ENCODE measurements at regions not wholly inside any gene's neighbourhood (a gene's known extent, or its start where the extent isn't known, plus 50 kb on each side); places are given as distances from the start of the nearest gene placed in this dataset.
"Not testable (repeated sequence)": the region's sequence is repeated elsewhere in the genome, so short reads cannot be mapped to it uniquely, and the experiment has no call there.

DNA sequence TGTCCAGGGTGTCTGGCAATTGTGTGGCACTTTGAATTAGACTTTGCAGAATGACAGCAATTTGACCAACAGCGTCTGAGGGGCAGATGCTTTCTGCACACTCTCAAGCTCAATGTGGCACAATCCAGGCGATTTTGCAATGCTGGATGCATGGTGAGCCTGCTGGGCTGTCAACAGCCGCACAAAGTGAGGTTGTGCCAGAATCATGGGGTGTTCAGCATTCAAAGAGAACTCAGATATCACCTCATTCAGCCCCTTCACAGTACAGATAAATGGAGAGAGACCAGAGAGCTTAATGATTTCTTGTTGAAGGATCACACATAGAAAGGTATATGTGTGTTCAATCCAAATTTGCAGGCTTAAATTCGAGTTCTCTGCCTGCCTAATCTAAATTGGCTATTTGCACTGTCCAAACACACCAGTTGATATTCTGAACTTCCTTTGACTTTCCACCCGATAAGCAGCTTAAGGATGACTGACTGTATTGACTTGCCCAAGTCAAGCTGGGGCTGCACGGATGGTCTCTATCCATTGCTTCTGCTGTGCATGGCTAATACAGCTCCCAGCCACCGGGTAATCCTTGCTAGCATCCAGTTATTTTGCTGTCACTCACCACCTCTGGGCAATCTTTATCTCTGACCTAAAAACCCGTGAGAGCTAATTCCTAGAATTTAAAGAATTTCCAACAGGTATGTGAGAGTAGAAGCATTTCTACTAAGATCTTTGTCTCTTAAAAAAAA lies 157.9 kb upstream of the TAS2R1 start:
- DNase-seq (ENCODE audit: low spot score), result no peak

DNA sequence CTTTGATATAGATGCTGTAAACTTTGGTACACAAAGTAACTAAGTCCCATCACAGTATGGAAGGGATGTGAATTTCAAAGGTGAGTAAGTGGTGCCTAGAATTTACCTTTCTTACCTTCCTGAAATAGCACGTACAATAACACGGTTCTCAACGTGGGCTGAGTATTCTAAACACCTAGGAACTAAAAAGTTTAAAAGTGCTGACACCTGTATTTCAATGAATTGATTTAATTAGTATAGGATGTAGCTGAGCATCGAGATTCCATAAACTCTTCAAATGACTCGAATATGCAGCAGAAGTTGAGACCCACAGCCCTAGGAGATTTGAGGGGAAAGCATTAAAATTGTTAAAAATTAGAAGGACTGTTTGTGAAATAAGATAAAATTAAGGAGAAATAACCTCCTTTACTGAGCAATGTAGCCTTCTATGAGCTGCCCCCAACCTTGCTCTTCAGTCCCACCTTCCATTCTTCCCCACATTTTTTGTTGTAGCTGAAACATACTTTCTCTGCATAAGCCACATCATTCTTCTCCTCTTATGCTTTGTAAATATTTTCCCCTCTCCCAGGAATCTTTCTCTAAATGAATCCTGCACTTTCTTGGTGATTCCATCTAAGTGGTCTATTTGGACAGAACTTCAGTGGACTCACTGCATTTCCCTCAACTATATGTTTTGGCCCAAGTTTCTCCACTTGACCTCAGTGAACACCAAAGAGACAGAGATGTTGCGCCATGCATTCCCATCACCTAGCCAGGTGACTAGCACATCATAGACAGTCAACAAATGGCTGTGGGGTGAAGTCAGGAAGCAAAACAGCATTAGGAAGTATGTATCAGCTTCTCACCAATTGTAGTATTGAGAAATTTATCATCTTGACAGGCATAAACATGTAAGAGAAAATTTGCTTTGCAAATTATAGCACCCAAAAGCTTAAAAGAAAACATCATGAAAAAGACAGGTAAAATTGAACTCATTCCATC lies 156.5 kb upstream of the TAS2R1 start:
- DNase-seq (ENCODE audit: low spot score), result no peak

DNA sequence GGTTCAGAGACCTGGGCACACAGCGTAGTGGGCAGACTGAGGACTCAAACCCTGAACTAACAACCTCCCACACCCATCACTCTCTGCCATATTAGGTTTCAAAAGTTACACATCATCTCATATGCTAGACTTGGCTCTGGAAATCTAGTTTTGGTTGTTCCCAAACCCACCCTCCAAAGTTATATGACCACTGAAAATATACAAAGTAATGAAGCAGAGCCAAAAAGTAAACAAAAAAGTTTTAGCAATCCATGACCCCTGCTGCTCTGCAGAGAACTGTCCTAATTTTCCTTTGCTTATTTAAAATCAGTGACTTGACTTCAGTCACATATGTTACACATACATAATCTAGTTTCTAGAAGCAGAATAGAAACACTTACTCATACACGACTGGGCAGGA lies 155.6 kb upstream of the TAS2R1 start:
- DNase-seq (ENCODE audit: low spot score), result no peak

DNA sequence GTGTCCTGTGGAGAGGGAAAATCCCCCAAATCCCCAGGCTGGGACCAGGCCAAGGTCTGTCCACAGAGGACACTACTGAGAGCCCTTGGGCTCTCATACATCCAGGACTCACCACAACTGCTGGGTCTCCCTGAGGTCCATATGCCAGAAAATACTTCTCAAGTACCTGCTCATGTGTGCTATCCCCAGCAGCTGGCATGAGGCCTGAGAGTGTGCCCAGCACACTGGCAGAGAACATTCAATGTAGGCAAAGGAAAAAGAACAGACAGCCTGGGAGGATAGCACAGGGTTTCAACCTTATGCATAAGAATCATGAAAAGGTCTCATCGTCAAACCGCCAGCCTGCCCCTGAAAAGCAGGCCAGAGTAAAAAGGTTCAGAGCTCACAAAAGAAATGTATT lies 154.1 kb upstream of the TAS2R1 start:
- DNase-seq (ENCODE audit: low spot score), result no peak

DNA sequence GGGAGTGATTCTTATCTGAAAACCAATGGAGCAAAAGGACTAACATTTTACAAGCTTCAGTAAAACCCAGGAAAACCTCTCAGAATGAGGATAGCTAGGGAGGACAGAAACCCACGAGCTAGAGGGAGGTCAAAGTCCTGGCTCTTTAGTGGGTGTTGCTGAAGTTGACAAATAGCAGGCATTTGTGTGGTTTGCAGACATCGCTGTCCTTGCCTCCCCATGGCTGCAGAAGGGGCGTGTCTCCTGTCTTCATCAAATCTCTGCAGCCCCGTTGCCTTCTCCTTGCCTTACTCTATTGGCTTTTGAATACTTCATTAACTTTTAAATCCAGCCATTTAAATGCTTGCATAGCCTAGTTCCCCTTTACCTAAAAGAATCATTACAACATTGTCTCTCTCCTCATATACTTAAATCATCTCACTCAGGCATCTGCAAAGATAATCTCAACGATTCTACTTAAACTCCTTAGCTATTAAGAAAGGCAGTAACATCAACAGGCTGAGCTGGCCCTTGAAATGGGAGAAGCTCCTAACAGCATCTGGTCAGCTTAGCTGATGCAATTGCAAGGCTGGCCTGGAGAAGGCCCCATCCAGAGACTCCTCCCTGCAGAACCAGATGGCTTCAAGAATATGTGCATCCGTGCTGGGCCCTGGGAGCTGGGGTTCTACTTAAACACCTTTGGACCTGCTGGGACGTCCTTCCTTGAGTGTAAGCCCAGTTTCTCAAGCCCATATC lies 152.8 kb upstream of the TAS2R1 start:
- no peak for DNase-seq (ENCODE audit: low spot score)

DNA sequence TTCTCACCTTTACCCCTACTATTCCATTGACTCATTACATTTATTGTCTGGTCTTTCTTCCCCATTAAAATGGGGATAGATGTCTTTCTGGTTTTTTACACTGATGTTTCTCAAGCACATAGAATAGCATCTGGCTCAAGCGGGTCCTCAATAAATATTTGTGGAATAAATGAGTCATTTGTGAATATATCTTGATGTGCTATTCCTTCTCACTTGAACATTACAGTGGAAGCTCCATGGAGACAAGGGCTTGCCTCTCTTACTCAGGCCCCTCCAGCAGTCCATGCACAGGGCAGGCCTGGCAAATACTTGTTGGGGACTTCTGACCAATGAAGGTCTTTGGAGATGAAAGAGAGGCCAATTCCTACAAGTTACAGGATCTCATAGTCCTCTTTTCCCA lies 151.7 kb upstream of the TAS2R1 start:
- no peak for DNase-seq (ENCODE audit: low spot score)

DNA sequence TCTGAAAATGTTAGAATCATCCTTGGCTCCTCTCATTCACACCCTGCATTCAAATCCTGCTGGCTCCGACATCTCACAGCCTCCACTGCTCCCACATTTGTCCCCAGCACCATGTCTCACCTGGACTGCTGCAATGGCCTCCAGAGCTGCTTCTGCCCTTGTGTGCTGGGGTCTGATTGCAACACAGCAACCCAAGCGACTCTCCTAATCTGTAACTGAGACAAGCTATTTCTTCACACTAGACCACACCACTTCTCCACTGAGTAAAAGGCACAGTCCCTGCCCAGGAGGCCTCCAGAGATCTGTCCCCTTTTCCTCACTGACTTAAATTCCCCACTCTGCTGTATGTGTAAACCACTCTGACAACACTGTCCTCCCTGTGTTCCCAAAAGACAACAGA lies 151.1 kb upstream of the TAS2R1 start:
- no peak for DNase-seq (ENCODE audit: low spot score)

DNA sequence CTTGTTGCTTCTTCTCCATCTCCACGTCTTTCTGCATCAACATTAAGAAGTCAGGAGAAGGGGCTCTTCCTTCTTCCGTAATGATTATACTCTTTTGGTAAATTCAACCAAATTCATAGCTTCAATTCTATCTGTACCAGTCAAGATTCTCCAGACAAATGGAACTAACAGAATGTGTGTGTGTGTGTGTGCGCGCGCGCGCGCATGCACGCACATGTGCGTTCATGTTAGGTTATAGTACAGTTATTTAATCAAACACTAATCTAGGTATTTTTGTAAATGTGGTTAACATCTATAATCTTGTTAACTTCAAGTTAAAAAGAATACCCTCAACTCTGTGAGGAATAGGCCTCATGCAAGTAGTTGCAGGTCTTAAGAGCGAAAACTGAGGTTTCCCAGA lies 150.3 kb upstream of the TAS2R1 start:
- no peak for DNase-seq (ENCODE audit: low spot score)

DNA sequence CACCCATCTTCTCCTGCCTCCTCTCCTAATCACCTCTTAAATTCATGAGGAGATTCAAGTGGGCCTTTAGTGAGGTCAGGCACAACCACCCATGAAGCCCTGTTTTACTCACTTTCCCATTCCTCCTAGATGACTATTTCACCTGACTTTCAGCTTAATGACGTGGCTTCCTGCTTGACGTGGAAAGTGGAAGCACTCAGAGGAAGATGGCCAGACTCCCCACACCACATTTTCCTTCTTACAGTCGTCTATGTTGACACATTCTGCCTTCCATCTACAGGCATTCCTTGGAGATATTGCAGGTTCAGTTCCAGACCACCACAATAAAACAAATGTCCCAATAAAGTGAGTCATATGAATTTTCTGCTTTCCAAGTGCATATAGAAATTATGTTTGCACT lies 146.4 kb upstream of the TAS2R1 start:
- DNase-seq (ENCODE audit: low spot score), result no peak

DNA sequence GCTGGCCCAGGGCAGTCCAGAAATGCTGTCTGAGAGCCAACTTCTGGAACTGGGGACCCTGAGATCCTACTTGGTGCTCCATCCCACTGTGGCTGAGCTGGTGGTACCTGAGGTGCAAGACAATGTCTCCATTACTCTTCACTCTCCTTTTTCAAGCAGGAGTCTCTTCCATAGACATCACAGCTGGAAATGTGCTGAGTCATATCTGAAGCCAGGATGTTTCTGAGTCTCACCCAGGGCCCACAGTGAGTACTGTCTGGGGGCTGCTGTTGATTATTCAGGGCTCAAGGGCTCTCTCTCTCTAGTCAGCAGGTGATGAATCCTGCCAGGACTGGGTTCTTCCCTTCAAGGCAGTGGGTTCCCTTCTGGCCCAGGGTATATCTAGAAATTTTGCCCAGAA lies 145.2 kb upstream of the TAS2R1 start:
- no peak for DNase-seq (ENCODE audit: low spot score)

DNA sequence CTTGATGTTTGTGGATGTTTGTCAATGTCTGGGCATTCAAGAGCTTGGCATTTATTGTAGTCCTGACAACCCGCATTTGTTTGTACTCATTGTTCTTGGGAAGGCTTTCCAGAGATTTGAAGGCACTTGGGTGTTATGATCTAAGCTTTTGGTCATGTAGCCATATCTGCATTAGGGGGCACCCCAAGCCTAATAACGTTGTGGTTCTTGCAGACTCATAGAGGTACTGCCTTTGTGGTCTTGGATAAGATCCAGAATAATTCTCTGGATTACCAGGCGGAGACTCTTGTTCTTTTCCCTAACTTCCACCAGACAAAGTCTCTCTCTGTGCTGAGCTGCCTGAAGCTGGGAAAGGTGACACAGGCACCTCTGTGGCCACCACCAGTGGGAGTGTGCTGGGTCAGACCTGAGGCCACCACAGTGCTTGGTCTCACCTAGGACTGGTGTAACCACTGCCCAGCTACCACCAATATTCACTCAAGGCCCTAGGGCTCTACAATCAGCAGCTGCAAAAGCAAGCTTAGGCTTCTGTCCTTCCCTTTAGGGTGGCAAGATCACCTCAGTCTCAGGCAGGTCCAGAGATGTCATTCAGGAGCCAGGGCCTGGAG lies 144.4 kb upstream of the TAS2R1 start:
- DNase-seq (ENCODE audit: low spot score), result no peak

DNA sequence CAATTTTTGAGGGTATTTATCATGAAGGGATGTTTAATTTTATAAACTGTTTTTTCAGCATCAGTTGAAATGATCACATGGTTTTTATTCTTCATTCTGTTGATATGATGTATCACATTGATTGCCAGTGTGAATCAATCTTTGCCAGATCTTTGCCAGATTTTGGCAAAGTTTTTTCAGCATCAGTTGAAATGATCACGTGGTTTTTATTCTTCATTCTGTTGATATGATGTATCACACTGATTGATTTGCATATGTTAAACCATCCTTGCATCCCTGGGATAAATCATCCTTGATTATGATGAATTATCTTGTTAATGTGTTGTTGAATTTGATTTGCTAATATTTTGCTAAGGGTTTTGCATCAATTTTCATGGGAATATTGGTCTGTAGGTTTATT lies 140.9 kb upstream of the TAS2R1 start:
- DNase-seq (ENCODE audit: low spot score), result no peak

DNA sequence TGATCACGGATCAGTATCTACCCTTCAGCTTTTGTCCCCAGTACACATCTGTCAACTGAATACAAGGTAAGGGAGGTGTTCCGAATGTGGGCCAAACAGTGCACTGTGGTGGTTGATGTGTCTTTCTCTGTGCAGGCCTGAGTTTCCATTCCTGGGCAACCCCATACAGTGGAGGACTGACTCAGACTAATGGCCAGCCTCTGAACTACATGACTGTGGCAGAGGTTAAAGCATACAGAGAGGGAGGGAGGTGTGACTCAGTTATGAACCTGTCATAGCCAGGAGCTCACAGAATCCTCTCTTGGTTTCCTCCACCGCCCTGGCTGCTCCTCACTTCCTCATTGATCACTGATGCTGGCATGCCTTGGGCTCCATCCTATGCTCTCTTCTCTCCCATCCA lies 136.4 kb upstream of the TAS2R1 start:
- DNase-seq (ENCODE audit: low spot score), result no peak

DNA sequence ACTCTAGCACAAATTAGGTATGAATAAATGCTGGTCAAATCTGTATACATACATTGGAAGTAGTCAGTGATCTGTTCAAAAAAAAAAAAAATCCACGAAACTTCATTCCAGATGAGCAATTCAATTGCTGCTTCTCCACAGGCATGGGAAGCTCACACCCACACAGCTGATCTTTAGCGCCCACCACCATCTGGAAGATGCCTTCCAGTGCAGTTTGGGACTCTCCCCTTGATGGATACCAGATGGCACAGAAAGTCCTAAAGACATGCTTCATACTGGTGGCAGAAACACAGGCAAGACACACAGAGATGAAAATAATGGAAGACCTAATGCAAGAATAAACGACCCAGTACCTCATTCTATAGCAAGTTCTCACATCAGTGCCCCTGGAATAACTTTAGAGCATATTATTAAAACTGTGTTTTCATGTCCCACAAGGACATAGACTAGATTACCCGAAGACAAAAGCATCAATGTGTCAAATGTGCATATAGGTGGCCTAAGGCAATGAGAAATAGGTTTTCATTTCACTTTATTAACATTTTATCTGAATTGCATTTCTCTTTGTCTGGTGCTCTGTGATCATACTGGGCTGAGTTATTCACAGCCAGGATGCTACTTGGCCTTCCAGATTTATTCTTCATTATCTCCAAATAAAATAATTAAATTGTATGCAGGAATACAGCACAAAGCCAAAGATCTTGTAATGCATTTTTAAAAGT lies 135.4 kb upstream of the TAS2R1 start:
- no peak for DNase-seq (ENCODE audit: low spot score)

DNA sequence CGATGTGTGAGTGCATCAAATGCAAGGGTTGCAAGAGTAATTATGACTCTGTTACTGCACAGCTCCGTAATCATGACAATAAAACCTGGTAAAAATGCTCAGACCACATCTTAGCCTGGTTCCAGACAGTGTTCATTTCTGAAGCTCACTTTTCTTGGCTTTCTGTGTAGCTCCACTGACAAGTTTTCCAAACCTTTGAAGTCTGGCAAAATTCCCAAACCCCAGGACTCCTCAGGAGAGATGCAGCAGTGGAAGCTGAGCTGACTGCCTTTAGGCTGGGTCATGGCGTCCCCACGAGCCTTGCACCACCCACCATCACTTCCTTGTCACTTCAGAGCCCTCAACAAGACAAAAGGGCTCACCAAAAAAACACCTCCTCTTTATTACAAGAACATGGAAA lies 131.6 kb upstream of the TAS2R1 start:
- DNase-seq (ENCODE audit: low spot score), result no peak

DNA sequence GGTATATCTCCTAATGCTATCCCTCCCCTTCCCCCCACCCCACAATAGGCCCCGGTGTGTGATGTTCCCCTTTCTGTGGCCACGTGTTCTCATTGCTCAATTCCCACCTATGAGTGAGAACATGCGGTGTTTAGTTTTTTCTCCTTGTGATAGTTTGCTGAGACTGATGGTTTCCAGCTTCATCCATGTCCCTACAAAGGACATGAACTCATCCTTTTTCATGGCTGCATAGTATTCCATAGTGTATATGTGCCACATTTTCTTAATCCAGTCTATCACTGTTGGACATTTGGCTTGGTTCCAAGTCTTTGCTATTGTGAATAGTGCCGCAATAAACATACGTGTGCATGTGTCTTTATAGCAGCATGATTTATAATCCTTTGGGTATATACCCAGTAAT lies 122.5 kb upstream of the TAS2R1 start:
- not testable (repeated sequence) for DNase-seq (ENCODE audit: low spot score)

DNA sequence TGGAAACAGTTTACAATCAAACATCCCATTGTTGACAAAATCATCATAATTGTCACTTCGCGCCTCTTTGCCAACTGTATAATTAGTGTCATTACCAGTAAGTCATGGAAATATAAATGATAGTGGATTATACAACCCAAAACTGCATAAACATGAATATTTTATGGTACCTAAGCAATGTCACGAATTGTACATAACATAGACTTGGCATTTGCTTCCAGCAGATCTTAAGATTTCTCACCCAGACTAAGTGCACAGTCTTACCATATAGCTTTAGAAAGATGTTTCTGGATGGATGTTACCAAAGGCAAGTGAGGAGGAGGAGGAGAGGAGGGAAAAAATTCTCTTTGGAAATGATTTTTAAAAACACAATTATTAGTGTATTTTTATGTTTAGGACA lies 113.4 kb upstream of the TAS2R1 start:
- no peak for DNase-seq (ENCODE audit: low spot score)

DNA sequence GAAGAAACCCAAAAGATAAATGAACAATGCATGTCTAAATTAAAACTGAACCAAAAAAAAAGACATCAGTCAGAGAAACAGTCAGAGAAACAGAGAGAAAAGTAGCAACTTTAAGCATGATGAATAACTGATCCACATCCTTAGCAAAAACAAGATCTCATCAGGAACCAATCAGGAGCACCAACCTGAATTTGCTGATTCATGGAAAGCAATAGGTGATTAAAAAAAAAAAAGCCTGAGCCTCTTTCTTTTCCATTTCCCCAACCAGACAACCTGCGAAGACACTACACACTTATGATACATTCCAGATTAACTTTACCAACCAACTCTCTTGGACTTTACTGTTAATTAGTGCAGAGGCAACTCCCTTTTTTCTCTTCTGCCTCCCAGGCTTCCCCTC lies 112.7 kb upstream of the TAS2R1 start:
- DNase-seq (ENCODE audit: low spot score), result no peak

DNA sequence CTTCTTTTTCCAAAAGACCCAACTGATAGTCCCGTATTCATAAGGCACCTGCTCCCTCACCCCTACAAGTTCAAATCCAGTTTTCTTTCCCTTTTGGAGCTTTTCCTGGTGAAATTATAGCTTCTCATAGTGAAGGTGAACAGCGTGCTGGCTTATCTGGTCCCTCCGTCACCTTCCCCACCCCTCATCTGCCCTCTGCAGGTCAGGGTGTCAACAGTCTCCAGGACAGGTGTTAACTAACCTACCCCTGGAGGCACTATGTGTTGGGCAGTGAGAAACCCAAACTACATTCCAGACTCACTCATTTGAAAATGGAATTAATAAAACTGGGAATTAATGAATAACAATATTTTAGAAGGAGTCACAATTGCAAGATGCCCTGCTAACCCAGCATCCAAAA lies 109.0 kb upstream of the TAS2R1 start:
- DNase-seq (ENCODE audit: low spot score), result no peak

DNA sequence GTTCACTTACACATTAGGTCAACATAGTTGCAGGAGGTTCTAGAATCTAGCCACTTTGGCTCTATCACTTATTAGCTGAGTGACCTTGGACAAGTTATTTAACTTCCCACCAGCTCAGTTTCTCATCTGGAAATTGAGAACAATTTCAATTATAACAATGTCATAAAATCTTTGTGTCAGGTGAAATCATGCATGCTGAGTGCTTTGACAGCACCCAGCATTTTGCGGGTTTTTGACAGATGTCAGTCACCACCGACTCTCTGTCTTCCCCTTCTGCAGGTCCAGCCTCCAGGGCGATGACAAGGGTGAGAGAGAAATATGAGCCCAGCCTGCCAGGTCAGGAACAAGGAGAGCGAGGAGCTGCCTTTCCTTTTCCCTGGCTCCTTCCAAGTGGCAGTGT lies 107.1 kb upstream of the TAS2R1 start:
- no peak for DNase-seq (ENCODE audit: low spot score)

DNA sequence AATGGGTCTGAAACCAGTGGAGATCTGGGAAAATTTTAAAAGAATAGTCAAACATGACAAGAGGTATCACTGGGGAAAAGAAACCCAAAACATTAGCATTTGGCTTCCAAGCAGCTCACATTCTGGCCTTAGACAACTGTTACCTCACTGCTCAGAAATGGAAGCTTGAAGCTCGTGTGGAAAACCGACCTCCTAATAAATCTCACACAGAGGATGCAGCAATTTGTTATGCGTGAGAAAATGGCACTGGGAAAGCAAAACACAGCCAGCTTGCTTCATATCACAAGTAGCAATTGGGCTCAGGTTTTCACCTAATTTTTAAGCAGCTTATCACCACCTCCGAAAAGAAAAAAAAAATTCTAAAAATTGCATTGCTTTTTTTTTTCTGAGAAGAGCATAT lies 103.3 kb upstream of the TAS2R1 start:
- no peak for DNase-seq (ENCODE audit: low spot score)

DNA sequence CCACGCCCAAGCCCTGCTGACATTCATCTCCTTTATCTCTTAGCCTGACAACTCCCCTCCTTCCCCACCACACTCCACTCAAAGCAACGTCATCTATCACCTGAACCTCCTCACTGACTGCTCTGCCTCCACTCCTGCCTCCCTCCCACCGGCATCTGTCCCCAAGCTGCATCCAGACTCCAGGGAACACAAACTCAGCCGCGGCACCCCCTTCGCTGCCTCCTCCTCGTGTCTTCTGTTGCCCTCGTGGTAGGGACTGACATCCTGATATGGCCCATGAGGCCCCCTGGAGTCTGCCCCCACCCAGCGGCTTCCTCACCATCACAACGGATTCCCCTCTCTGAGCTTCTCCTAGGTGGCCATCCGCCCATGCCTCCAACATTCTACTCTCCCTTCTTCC lies 101.0 kb upstream of the TAS2R1 start:
- no peak for DNase-seq (ENCODE audit: low spot score)
